HG03045 (cell line): ENCODE measurements at regions not wholly inside any gene's neighbourhood (a gene's known extent, or its start where the extent isn't known, plus 50 kb on each side); places are given as distances from the start of the nearest gene placed in this dataset.
"Not testable (repeated sequence)": the region's sequence is repeated elsewhere in the genome, so short reads cannot be mapped to it uniquely, and the experiment has no call there.

Source experiments
- ATAC-seq: cut with Tn5 transposase; IDR thresholded peaks from one replicate; pipeline ENCODE4 v1.9.1; 2021; ENCODE audit warnings: mild to moderate bottlenecking, moderate library complexity; ENCODE audit not compliant: unreplicated experiment

DNA sequence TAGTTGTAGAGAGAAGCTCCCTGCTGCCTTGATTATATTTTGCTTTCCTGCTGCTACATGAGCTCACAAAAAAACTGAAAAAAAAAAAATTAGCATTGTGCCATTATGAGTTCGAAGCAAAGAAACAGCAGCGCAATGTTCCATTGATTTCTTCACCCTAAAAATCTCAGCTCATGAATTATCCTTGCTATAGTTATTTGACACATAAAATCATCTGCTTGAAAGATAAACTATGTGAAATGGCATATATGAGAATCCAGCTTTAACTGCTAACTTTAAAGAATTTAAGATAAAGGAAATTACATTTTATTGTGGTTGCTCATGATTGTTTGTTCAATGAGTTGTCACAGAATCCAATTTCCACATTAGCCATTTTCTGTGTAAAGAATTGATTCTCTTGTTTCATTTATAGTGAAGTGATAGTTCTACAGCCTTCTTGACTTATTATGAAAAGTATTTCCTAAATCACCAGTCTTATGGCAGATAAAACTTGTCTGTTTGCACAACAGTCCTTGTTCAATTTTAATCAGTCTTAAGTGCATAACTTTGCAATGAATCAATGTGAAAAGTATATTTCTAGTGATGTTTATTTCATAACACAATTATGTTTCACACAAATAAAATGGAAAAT, 1275.0 kb upstream of the CDH9 start:
- ATAC-seq, result no peak

DNA sequence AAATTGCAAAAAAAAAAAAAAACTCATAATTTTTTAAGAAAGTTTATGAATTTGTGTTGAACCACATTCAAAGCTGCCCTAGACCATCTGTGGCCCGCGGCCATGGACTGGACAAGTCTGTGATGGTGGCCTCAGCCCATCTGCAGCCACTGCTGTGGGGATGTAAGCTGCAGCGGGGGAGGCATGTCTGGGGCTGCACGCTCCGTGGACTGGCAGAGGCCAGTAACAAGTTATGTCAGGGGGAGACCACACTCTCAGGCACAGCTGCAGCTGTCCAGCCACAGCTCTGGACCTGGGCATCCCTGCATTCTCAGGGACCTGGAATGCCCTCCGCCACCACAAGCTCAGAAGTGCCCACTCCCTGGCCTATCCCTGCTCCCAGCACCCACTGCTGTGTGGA, 1272.3 kb upstream of the CDH9 start:
- ATAC-seq, result no peak

DNA sequence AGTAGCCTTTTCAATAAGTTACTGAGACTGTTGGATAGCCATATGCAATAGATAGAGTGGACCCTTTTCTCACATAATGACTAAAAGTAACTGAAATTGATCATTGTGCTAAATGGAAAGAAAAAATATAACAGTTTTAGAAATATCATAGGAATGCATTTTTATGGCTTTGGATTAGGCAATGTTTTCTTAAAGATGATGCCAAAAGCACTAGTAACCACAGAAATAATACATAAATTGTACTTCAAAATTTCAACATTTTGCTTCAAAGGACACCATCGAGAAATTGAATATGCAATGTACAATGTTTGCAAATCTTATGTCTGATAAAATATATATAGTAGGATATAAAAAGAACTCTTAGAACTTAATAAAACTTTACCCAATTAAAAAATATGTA, 1267.5 kb upstream of the CDH9 start:
- ATAC-seq, result no peak

DNA sequence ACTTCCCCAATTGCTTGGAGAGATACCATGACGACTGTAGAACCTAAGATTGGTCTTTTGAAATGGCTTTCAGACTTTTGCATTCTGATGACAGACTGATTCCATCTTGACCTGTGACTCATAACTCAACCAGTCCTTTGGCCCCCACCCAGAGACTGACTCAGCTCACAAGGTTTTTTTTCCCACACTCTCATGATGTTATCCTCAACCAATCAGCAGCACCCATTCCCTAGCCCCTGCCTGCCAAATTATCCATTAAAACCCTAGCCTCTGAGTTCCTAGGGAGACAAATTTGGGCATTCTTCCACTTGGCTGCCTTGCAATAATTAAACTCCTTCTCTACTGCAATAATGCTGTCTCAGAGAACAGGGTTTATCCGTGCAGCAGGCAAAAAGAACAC, 1263.3 kb upstream of the CDH9 start:
- ATAC-seq, result no peak

DNA sequence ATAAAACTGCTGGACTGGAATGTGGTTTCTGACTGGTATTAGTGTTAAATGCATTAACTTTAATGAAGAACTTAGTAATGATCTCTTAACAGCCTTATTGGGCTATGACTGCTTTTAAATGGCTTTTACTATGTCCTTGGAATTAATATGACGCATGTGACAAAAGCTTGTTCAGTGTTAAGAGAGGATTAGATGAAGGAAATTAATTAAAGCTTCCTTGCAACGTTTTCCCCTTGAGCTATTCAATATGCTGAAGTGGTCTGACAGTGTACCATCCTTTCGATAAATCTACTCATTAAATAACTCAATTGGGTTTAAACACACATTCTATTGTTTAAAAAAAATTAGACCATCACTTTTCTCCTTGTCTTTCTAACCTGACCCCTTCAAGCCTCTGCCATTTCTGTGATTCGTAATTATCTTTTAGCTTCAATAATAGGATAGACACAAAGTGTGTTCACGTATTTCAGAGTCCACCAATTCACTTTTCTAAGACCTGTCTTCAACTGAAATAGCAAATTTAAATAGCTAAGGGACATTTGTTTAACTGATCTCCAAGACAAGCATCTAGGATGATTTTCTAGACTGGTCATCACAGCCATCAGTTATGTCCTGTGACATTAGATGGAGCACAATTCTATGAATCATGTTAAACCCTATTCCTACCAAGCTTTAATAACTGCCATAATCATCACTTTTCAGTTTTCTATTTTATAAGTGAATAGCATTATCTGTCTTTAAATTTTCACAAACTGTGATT, 1258.0 kb upstream of the CDH9 start:
- ATAC-seq, result no peak

DNA sequence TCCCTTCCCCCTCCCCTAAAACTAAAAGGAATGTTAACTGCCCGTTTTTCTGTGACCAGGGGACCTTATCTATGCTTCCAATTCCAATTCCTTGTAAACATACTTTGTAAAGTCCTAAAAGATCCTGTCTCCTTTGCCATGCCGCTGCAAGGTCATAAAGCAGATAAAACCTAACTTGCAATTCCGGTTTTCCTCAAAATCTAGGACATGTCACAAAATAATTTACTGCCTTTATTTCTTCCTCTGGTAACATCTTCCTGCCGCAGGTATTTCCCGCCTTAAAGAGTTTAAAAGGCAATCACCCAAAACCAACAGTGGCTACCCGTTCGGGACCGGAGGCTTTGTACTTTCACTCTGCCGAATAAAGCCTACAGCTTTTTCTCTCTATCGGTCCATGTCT, 1248.6 kb upstream of the CDH9 start:
- ATAC-seq, result not testable (repeated sequence)

DNA sequence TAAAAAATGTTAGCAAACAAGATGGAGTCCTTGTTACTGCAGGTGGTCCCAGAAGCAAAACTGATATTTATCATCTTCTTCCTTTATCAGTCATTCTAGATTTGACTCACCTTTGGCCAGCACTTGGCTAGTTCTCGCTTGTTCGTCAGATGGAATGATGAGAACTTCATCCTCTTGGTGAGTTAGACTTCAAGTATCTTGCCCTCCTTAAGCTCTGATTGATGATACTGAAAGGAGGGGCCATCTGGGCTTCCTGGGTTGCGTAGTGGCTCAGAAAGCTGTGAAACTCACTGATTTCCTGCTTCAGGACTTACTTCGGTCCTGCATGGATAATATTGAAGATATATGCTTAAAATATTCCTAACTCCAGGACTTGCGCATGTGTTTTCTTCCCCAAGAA, 1248.2 kb upstream of the CDH9 start:
- no peak for ATAC-seq

DNA sequence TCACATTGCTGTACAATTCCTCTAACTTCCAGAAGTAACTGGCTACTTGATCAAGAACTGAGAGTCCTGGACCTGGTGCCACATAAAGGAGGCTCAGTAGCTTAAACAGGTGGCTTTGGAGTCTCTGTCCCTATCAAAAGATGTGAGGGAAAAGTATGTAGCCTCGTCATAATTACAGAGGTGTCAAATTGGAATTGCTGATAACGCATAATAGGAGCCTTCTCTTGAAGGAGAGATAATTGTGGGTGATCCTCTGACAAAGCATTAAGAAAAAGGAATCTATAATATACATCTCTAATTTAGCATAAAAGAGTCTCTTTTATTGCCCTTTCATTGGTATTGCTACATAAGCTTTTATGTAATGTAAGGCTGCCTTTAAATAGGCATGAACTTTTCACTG, 1246.4 kb upstream of the CDH9 start:
- ATAC-seq, result no peak

DNA sequence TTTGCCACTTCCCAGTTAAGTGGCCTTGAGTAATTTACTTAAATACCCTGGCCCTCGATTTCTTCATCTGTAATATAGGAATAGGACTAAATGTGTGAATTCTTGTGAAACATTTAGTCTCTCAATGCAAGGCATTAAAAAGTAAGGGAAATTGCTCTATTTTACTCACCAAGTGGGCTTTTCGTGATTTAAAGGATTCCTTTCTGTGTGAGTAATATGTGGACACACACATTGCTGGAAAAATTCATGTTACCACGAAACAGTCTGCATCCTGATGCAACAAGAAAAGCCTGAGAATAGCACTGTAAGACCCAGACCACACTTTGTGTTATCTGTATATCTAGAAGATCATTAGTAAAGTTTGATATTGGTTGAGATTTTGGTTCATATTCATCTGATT, 1243.0 kb upstream of the CDH9 start:
- no peak for ATAC-seq

DNA sequence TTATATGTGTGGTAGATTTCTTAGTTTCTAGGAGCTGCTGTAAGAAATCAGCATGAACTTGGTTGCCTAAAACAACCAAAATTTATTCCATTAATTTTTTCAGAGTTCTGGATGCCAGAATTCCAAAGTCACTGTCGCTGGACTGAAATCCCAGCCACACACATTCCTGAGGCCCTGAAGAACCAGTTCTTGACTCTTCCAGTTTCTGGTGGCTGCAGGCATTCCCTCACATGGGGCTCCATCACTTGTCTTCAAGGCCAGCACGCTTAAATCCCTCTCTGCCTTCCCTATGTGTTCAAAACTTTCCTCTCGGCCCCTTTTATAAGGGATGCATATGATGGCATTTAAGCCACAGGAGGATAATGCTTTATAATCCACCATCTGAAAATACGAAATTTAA, 1237.5 kb upstream of the CDH9 start:
- no peak for ATAC-seq

DNA sequence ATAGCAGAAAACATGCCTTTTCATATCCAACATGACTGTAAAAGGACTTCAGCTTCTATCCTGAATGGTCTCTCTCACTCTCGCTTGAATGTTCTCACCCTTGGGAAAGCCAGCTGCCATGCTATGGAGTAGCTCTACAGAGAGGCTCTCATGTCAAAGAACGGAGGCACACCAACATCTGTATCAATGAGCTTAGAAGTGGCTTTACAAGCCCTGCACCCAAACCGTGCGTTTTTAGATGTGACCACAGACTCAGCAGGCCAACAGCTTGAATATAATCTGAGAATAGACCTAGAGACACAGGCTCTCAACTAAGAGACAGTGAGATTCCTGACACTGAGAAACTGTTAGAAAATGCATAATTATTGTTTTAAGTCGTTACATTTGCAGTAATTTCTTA, 1231.6 kb upstream of the CDH9 start:
- no peak for ATAC-seq

DNA sequence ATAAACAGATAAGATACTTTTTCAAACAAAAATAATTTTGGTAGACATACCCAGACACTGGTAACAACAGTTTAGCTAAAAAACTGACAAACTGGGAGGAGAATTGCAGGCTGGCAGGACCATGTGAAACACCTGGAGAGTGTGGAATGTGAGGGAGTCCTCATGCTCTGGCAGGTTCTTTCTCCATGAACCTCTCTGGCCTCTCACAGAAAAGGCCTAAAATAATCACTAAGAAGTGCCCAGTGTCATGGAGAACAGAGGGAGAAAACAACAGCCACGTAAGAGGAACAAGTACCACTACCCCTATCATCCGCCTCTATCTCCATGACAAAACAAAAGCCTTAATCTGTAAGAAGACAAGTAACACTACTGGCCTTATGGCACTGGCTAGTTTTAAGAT, 1227.5 kb upstream of the CDH9 start:
- no peak for ATAC-seq

DNA sequence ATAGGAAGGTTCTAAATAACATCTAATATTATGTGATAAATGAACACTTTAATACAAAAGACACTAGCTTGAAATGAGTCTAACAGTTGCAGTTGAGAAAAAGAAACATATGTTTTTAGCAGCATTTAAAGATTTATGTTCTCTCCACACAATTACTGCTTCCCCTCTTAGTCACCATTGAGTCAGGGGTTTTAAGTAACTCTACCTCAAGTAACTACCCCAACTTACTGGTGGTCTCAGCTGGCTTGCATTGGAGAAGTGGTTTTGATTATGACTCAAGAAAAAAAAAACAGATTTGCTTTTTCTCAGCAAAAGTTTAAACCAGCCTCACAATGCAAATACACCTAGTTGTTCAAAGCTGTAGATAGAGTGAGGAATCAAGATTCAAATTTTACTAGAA, 1216.5 kb upstream of the CDH9 start:
- no peak for ATAC-seq

DNA sequence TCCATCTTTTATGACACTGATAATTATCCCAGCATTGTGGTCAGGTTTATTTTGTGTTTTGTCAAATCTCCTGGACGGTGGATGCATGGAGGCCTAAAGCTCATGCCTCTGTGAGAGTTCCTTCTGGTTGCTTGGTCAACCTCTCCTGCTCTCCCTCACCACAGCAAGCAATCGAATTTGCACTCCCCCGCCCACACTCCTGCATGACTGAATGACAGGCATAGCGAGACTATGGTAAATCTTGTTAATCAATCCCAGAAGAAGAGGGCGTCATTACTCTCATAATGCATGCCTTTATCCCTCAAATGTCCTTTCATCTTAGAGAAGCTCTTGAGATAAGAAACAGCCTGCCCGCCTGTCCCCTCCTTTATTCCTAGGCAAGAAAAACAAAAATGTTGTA, 1215.0 kb upstream of the CDH9 start:
- no peak for ATAC-seq

DNA sequence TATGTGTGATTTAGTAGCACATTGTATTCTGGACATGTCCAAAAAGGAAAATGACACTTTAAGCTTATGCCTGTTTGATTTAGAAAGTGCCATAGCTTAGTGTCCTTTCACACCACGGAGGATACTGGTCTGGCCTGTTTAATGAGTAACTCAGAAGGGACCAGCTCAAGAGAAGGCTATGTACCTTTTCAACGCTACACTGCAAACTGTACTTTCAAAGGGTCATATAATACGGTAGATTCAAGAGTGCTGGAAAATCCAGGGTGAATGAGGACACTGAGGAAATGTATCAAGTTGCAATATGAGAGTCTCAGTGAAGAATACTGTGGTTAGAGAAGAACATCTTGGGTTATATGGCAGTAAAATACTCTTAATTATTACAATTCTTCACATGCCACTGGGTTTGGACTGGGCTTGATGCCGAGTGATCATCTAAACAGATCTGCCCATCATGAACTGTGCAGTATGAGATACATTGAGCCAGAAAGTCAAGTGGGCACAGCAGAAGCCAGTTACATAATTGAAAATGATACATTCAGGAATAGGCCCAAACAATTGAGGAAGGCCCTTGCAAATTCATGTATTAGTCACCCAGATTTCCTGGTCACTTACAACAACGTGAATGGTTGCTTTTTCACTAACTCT, 1211.5 kb upstream of the CDH9 start:
- ATAC-seq, result no peak

DNA sequence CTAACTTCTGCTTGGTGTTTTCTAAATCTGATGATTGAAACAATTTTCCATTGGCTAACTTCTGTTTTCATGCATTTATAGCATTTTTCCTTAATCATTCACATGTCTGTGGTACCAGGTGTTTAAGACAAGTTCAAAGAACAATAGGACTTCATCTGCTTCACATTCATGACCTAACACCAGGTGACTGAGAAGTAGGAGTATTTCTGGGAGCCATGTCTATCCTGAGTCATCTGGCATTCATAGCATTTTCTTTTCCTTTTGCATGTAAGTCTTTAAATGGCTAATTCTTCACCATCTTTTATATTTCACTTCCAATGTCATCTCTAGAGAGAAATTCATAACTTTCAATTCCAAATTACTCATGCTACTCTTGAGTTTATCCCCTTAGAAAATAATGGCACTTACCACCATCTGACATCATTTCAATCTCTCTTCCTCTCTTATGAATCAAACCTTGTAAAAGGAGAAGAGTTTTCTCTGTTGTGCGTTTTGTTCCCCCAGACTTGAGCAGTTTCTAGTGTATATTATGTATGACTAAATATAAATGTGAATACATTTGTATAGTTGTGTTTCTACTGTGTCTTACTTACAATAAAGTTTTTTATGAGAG, 1196.1 kb upstream of the CDH9 start:
- ATAC-seq, result no peak

DNA sequence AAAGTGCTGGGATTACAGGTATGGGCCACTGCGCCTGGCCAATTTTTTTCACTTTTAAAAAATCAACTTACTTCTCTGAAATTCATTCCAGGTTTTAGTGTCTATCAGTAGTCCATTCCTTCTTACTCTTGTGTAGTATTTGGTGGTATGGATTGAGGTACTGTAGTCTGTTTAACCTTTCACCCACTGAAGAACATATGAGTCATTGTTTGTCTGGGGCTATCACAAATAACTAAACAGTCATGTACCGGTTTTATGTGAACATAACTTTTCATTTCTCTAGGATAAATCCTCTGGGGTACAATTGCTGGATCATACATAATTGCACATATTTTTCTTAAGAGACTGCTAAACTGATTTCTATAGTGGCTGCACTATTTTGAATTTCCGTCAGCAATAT, 1188.0 kb upstream of the CDH9 start:
- ATAC-seq, result no peak

DNA sequence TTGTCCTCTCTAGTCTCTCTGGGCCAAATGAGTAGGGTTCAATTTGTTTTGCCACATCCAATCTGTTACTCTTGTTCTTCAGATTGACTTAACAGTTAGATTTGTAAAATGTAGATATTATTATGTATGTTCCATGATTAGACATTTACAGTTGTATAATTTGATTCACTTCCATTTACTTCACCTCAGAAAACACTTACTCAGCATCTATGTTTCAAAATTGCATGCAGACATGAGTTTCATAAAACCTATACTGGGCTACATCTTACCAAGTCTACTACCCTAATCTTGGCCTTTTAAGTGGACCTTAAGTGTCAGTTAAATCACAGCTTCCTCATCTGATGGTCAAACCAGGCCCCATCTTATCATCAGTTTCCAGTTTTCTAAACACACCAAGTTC, 1181.2 kb upstream of the CDH9 start:
- no peak for ATAC-seq

DNA sequence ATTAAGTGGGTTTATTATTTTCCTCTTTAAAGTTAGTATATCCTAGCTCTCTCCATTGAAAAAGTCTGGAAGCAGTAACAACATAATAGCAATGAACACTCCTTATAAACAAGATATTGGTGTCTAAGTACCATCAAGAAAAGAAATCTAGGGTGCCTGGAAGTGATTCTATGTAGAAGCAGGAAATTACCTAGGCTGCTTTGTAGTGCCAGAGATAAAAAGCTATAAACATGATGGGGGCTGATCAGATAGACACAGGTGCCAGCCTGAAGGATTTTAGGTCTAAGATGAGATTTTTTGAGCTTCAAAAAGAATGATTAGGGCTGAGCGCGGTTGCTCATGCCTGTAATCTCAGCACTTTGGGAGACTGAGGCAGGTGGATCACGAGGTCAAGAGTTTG, 1179.3 kb upstream of the CDH9 start:
- ATAC-seq, result no peak

DNA sequence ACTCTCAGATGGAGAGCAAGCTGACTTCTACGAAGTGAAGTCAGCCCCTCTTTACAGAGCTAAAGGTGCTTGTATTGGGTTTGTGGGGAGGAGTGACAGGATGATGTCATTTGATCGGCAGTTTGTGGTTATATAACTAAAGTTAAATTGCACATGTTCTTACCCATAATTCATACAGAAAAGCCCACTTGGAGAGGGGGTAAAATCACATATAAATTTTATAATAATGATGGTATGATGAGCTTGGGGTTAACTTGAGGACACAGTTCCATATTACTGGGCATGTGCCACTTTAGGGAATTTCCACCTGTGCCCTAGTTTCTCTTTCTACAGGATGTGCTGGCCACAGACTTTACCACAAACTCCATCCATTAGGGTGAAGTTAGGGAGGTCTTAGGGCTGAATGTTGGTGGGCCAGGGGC, 1178.6 kb upstream of the CDH9 start:
- no peak for ATAC-seq

DNA sequence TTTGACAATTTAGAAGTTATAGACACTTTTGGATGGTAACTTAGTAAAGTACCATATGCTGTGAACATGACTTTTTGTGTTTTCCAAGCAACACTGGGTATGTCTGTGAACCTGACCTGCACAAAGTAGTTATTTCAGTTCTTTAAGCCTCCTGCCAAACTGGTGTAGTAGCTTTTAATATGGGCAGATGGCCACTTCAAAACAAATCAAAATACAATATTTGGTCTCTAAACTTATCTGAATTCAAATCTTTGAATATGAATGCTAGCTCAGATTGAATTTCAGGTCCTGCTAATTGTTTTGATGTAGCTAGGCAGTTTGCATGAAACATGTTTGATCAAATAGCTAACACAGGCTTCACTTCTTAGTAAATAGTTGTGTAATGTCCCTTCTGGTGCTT, 1176.7 kb upstream of the CDH9 start:
- no peak for ATAC-seq

DNA sequence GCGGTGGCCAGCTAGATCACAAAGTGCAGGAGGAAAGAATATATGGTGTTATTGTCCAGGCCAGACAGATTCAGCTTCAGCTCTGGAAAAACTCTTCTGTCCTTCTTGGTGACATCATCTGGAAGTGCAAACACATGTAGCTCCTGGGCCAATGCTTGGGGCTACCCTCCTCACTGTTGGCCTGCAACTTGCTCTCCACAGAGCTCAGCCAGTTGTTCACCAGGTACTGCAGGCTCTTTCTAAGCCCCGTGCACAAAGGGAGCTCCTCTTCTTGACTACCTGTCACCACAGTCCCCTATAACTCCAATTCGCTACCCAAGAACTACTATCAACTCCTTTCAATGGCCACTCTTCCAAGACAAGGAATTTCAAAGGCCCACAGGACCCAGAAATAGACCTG, 1175.9 kb upstream of the CDH9 start:
- no peak for ATAC-seq
